B cell (primary cell): ENCODE measurements at regions not wholly inside any gene's neighbourhood (a gene's known extent, or its start where the extent isn't known, plus 50 kb on each side); places are given as distances from the start of the nearest gene placed in this dataset.

ENCODE experiments used
- EZH2 ChIP-seq: IDR thresholded peaks from 2 replicates; pipeline ENCODE4 v1.6.1; 2012; ENCODE audit warnings: borderline replicate concordance, low read depth, mild to moderate bottlenecking, moderate library complexity, low read length; ENCODE audit not compliant: insufficient read depth, poor library complexity, severe bottlenecking
- TF ChIP-seq, protein P1 (sequence below): fragments of 200-600 bp; IDR thresholded peaks from one replicate; pipeline ENCODE4 v1.8.0; 2022; ENCODE audit warnings: antibody characterized with exemption, mild to moderate bottlenecking

DNA sequence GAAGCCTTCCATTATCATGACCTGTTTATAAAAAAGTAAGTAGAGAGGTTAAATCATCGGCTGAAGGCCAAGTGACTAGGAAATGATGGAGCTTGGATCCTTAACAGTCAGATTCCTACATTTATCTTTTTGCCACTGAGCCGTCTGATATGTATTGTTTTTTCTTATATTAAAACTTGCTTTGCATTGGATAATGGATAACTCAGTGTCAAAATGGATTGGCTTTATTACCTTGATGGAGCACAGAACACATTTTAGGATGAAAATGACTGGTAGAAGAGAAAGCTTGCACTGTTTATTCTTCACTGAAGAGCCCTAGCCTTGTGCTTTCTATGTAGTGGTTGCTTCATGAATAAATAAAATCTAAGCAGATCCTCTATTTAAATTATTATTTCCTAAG is 54.2 kb upstream of the TSPAN5 start:
- TF ChIP-seq EZH2: no peak
- TF ChIP-seq, protein P1, sequence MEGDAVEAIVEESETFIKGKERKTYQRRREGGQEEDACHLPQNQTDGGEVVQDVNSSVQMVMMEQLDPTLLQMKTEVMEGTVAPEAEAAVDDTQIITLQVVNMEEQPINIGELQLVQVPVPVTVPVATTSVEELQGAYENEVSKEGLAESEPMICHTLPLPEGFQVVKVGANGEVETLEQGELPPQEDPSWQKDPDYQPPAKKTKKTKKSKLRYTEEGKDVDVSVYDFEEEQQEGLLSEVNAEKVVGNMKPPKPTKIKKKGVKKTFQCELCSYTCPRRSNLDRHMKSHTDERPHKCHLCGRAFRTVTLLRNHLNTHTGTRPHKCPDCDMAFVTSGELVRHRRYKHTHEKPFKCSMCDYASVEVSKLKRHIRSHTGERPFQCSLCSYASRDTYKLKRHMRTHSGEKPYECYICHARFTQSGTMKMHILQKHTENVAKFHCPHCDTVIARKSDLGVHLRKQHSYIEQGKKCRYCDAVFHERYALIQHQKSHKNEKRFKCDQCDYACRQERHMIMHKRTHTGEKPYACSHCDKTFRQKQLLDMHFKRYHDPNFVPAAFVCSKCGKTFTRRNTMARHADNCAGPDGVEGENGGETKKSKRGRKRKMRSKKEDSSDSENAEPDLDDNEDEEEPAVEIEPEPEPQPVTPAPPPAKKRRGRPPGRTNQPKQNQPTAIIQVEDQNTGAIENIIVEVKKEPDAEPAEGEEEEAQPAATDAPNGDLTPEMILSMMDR: no peak
